ENCODE measurements at regions not wholly inside any gene's neighbourhood (a gene's known extent, or its start where the extent isn't known, plus 50 kb on each side); places are given as distances from the start of the nearest gene placed in this dataset.
"Not testable (repeated sequence)": the region's sequence is repeated elsewhere in the genome, so short reads cannot be mapped to it uniquely, and the experiment has no call there.

GRCh38 chr22:22372086-22372485 lies 127.5 kb downstream of the VPREB1 start:
- DNase-seq = no peak

GRCh38 chr22:22374163-22374562 lies 129.6 kb downstream of the VPREB1 start:
- no peak for DNase-seq

GRCh38 chr22:22374579-22374978 lies 130.0 kb downstream of the VPREB1 start:
- no peak for DNase-seq

GRCh38 chr22:22375576-22376351 lies 131.2 kb downstream of the VPREB1 start:
- DNase-seq = peak; percentile 35

GRCh38 chr22:22376352-22376706 lies 131.7 kb downstream of the VPREB1 start:
- no peak for DNase-seq

GRCh38 chr22:22376884-22377283 lies 131.7 kb downstream of the ZNF280B start:
- DNase-seq = not testable (repeated sequence)

GRCh38 chr22:22377335-22377734 lies 131.2 kb downstream of the ZNF280B start:
- no peak for DNase-seq

- DNase-seq = no peak
Measured at GRCh38 chr22:22378446-22379415, 129.8 kb downstream of the ZNF280B start.

- no peak for DNase-seq
Measured at GRCh38 chr22:22380098-22381030, 128.2 kb downstream of the ZNF280B start.

GRCh38 chr22:22381292-22381691 lies 127.2 kb downstream of the ZNF280B start:
- not testable (repeated sequence) for DNase-seq

GRCh38 chr22:22384267-22384666 lies 124.3 kb downstream of the ZNF280B start:
- no peak for DNase-seq

- no peak for DNase-seq
Measured at GRCh38 chr22:22384668-22385244, 123.8 kb downstream of the ZNF280B start.

GRCh38 chr22:22386602-22387385 lies 121.7 kb downstream of the ZNF280B start:
- DNase-seq = no peak

GRCh38 chr22:22387386-22387736 lies 121.2 kb downstream of the ZNF280B start:
- no peak for DNase-seq

- no peak for DNase-seq
Measured at GRCh38 chr22:22388090-22388489, 120.5 kb downstream of the ZNF280B start.

- DNase-seq = no peak
Measured at GRCh38 chr22:22388494-22388893, 120.0 kb downstream of the ZNF280B start.

GRCh38 chr22:22389467-22389866 lies 119.1 kb downstream of the ZNF280B start:
- no peak for DNase-seq

- no peak for DNase-seq
Measured at GRCh38 chr22:22390989-22391388, 117.6 kb downstream of the ZNF280B start.

GRCh38 chr22:22391543-22391942 lies 117.0 kb downstream of the ZNF280B start:
- no peak for DNase-seq

GRCh38 chr22:22392131-22392530 lies 116.4 kb downstream of the ZNF280B start:
- DNase-seq = no peak

- DNase-seq = no peak
Measured at GRCh38 chr22:22394591-22394990, 114.0 kb downstream of the ZNF280B start.

Measured in muscle of arm (tissue), 1 donor.